ENCODE measurements at regions not wholly inside any gene's neighbourhood (a gene's known extent, or its start where the extent isn't known, plus 50 kb on each side); places are given as distances from the start of the nearest gene placed in this dataset.

DNA sequence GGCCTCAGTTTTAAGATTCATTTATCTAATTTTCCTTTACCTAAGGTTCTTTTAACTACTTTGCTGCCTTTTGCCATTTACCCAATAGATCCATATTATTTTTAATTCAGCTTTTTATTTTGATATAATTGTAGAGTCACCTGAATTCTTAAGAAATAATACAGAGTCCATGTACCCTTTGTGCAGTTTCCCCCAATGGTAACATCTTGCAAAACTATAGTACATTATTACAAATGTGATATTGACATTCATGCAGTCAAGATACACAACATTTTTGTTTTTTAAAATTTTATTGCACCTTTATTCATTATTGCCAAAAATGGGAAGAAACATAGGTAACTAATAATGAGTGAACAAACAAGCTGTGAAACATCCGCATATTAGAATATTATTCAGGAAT is 208.7 kb upstream of the WDFY3 start:
- POLR2A ChIA-PET (ENCODE audit: low non-redundant PET) = no interaction called here
- DNase-seq (ENCODE audit: low spot score) = no peak
- H3K9me3 ChIP-seq (ENCODE audit: low read depth, low read length, poor library complexity, severe bottlenecking) = no peaks in the 10 kb centered on the region
- H3K27ac ChIP-seq (ENCODE audit: low read depth, low read length, poor library complexity, severe bottlenecking) = no peak overlapping the region
- H3K36me3 ChIP-seq (ENCODE audit: insufficient read depth, low read length, poor library complexity, severe bottlenecking) = no peaks in the 10 kb centered on the region
- no TSS peak for BruUV-seq (replicated peaks)
- CTCF ChIA-PET = no interaction called here
- TF ChIP-seq, protein P1, sequence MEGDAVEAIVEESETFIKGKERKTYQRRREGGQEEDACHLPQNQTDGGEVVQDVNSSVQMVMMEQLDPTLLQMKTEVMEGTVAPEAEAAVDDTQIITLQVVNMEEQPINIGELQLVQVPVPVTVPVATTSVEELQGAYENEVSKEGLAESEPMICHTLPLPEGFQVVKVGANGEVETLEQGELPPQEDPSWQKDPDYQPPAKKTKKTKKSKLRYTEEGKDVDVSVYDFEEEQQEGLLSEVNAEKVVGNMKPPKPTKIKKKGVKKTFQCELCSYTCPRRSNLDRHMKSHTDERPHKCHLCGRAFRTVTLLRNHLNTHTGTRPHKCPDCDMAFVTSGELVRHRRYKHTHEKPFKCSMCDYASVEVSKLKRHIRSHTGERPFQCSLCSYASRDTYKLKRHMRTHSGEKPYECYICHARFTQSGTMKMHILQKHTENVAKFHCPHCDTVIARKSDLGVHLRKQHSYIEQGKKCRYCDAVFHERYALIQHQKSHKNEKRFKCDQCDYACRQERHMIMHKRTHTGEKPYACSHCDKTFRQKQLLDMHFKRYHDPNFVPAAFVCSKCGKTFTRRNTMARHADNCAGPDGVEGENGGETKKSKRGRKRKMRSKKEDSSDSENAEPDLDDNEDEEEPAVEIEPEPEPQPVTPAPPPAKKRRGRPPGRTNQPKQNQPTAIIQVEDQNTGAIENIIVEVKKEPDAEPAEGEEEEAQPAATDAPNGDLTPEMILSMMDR (conservative IDR thresholded peaks at IDR 0.05; ENCODE audit: low read depth, low read length) = no peak
- TF ChIP-seq EZH2 (IDR thresholded peaks at IDR 0.05; ENCODE audit: borderline replicate concordance, low read depth, low read length, poor library complexity, severe bottlenecking) = no peak
- no peaks in the 10 kb centered on the region for H3K27me3 ChIP-seq (replicated peaks; ENCODE audit: insufficient read depth, low read depth, low read length, poor library complexity)
- intact Hi-C loops (cut with micrococcal nuclease; ENCODE audit: unreplicated experiment) = no loop called here
- no peak overlapping the region for H3K4me3 ChIP-seq (ENCODE audit: low read depth, low read length, poor library complexity, severe bottlenecking)
- H3K4me1 ChIP-seq (ENCODE audit: insufficient read depth, low read length, poor library complexity, severe bottlenecking) = no peaks in the 10 kb centered on the region

DNA sequence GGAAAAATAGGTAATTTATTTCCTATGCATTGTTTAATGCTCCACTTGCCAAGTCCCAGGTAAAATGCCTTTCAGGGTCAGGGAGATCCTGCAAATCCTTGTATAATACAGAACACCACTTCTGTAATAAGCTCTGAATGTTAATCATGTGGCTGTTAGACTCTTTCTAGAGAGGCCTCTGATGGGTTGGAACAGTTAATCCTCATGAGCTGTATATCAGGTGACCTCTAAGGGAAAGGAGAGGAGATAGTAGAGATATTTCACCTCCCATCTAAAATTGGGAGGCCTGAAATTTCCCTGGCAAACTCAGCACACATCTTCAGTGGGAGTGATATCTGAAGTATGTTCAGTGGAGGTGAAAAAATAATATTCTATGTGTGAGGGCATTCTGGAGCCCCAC is 210.6 kb upstream of the WDFY3 start:
- DNase-seq (ENCODE audit: low spot score) = no peak
- Histone ChIP-seq H3K4me1 (ENCODE audit: insufficient read depth, low read length, poor library complexity, severe bottlenecking) (no peaks in the 10 kb centered on the region), H3K36me3 (ENCODE audit: insufficient read depth, low read length, poor library complexity, severe bottlenecking) (no peaks in the 10 kb centered on the region), H3K4me3 (ENCODE audit: low read depth, low read length, poor library complexity, severe bottlenecking) (no peak overlapping the region), H3K9me3 (ENCODE audit: low read depth, low read length, poor library complexity, severe bottlenecking) (no peaks in the 10 kb centered on the region), H3K27me3 (replicated peaks; ENCODE audit: insufficient read depth, low read depth, low read length, poor library complexity) (no peaks in the 10 kb centered on the region), H3K27ac (ENCODE audit: low read depth, low read length, poor library complexity, severe bottlenecking) (no peak overlapping the region)
- ChIA-PET CTCF (no interaction called here), POLR2A (ENCODE audit: low non-redundant PET) (no interaction called here)
- TF ChIP-seq, protein P1 (conservative IDR thresholded peaks at IDR 0.05; ENCODE audit: low read depth, low read length) = no peak
- TF ChIP-seq EZH2 (IDR thresholded peaks at IDR 0.05; ENCODE audit: borderline replicate concordance, low read depth, low read length, poor library complexity, severe bottlenecking) = no peak
- no TSS peak for BruUV-seq (replicated peaks)
- intact Hi-C loops (cut with micrococcal nuclease; ENCODE audit: unreplicated experiment) = no loop called here

DNA sequence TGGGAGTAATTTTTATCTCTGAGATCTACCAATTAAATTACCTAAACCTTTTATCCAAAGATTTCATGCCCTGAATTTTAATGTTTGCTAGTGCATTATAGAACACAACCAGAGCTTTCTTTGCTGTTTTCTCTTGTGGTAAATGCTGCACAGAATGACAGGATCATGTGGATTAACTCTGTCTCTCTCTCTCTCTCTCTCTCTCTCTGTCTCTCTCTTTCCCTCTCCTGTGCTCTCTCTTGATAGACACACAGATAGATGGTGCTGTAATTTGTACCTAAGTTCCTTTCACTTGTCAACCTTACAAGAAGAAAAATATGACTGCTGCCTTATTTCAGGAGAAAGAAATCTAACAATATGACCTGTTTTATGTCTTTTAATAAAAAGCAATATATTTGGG is 211.2 kb upstream of the WDFY3 start:
- BruUV-seq (replicated peaks) = no TSS peak
- Histone ChIP-seq H3K4me3 (ENCODE audit: low read depth, low read length, poor library complexity, severe bottlenecking) (no peak overlapping the region), H3K4me1 (ENCODE audit: insufficient read depth, low read length, poor library complexity, severe bottlenecking) (no peaks in the 10 kb centered on the region), H3K27ac (ENCODE audit: low read depth, low read length, poor library complexity, severe bottlenecking) (no peak overlapping the region), H3K36me3 (ENCODE audit: insufficient read depth, low read length, poor library complexity, severe bottlenecking) (no peaks in the 10 kb centered on the region), H3K27me3 (replicated peaks; ENCODE audit: insufficient read depth, low read depth, low read length, poor library complexity) (no peaks in the 10 kb centered on the region), H3K9me3 (ENCODE audit: low read depth, low read length, poor library complexity, severe bottlenecking) (no peaks in the 10 kb centered on the region)
- DNase-seq (ENCODE audit: low spot score) = no peak
- intact Hi-C loops (cut with micrococcal nuclease; ENCODE audit: unreplicated experiment) = no loop called here
- TF ChIP-seq EZH2 (IDR thresholded peaks at IDR 0.05; ENCODE audit: borderline replicate concordance, low read depth, low read length, poor library complexity, severe bottlenecking) = no peak
- CTCF ChIA-PET = no interaction called here
- POLR2A ChIA-PET (ENCODE audit: low non-redundant PET) = no interaction called here

DNA sequence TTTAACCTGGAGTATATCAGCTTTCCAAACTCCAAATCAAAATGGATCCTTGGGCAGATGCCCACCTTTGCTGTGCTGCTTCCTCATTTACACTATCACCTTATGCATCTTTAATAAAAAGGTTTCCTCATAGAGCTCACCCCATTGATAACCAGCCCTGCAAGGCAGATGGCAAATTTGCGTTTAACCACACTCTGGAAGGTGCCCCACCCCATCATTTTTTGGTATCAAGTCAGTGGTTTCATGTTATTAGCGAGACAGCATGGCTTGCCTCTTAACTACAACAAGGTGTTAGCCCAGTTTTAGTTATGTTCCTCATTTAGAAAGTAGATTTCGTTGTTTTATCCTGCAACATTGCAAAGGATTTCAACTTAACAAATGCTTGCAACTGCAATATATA is 214.0 kb upstream of the WDFY3 start:
- no TSS peak for BruUV-seq (replicated peaks)
- no peak overlapping the region for H3K4me3 ChIP-seq (ENCODE audit: low read depth, low read length, poor library complexity, severe bottlenecking)
- TF ChIP-seq, protein P1 (conservative IDR thresholded peaks at IDR 0.05; ENCODE audit: low read depth, low read length) = no peak
- TF ChIP-seq EZH2 (IDR thresholded peaks at IDR 0.05; ENCODE audit: borderline replicate concordance, low read depth, low read length, poor library complexity, severe bottlenecking) = no peak
- no peaks in the 10 kb centered on the region for H3K36me3 ChIP-seq (ENCODE audit: insufficient read depth, low read length, poor library complexity, severe bottlenecking)
- H3K27ac ChIP-seq (ENCODE audit: low read depth, low read length, poor library complexity, severe bottlenecking) = no peak overlapping the region
- H3K9me3 ChIP-seq (ENCODE audit: low read depth, low read length, poor library complexity, severe bottlenecking) = no peaks in the 10 kb centered on the region
- intact Hi-C loops (cut with micrococcal nuclease; ENCODE audit: unreplicated experiment) = no loop called here
- ChIA-PET POLR2A (ENCODE audit: low non-redundant PET) (no interaction called here), CTCF (no interaction called here)
- no peak for DNase-seq (ENCODE audit: low spot score)
- no peaks in the 10 kb centered on the region for H3K27me3 ChIP-seq (replicated peaks; ENCODE audit: insufficient read depth, low read depth, low read length, poor library complexity)
- H3K4me1 ChIP-seq (ENCODE audit: insufficient read depth, low read length, poor library complexity, severe bottlenecking) = no peaks in the 10 kb centered on the region
